DND-41 (cell line): ENCODE measurements at regions not wholly inside any gene's neighbourhood (a gene's known extent, or its start where the extent isn't known, plus 50 kb on each side); places are given as distances from the start of the nearest gene placed in this dataset.
A peak's percentile ranks its signal among the peaks of the same experiment; 100 is the strongest.

ENCODE experiments used
- ATAC-seq: fragments of 200-7000 bp; cut with Tn5 transposase; 3 replicates; pipeline ENCODE4 v1.9.1; 2021; ENCODE audit warnings: low read depth; ENCODE audit not compliant: insufficient read depth
- DNase-seq: peaks from one replicate; pipeline ENCODE4 v3.0.0-alpha.2; 2020
- H2AFZ ChIP-seq: 2 replicates; pipeline ENCODE4 v1.6.0; 2012; ENCODE audit warnings: low read depth, low read length
- H3K27ac ChIP-seq: 2 replicates; pipeline ENCODE4 v1.5.1; 2012; ENCODE audit warnings: low read length, inconsistent platforms
- H3K27me3 ChIP-seq: fragments of 200-600 bp; sonication (generic); 2 replicates; pipeline ENCODE4 v1.6.0; 2012; ENCODE audit warnings: low read length, mild to moderate bottlenecking, inconsistent platforms; ENCODE audit not compliant: insufficient read depth, poor library complexity
- H3K36me3 ChIP-seq: 2 replicates; pipeline ENCODE4 v1.5.1; 2012; ENCODE audit warnings: low read length, inconsistent platforms; ENCODE audit not compliant: insufficient read depth
- H3K4me1 ChIP-seq: 2 replicates; pipeline ENCODE4 v1.5.1; 2012; ENCODE audit warnings: mild to moderate bottlenecking, low read length; ENCODE audit not compliant: insufficient read depth
- H3K4me2 ChIP-seq: 2 replicates; pipeline ENCODE4 v1.6.0; 2012; ENCODE audit warnings: mild to moderate bottlenecking, moderate library complexity, low read length, inconsistent platforms; ENCODE audit not compliant: insufficient read depth
- H3K4me3 ChIP-seq, 2 experiments: fragments of 200-600 bp in 1 of 2; shearing (Covaris generic) in 1 of 2; 2 replicates each; pipeline ENCODE4 v1.5.1; 2012 to 2016; ENCODE audit warnings: inconsistent platforms in 2 of 2, low read length in 2 of 2, mild to moderate bottlenecking in 2 of 2, low read depth in 1 of 2, moderate library complexity in 1 of 2
- H3K79me2 ChIP-seq: 2 replicates; pipeline ENCODE4 v1.6.0; 2012; ENCODE audit warnings: low read length, inconsistent platforms; ENCODE audit not compliant: insufficient read depth
- H3K9ac ChIP-seq: 2 replicates; pipeline ENCODE4 v1.6.0; 2012; ENCODE audit warnings: low read depth, mild to moderate bottlenecking, inconsistent platforms, low read length, moderate library complexity
- H3K9me3 ChIP-seq: 2 replicates; pipeline ENCODE4 v1.5.1; 2012; ENCODE audit warnings: low read length, moderate library complexity, mild to moderate bottlenecking, inconsistent platforms; ENCODE audit not compliant: insufficient read depth, severe bottlenecking
- H4K20me1 ChIP-seq: 2 replicates; pipeline ENCODE4 v1.6.0; 2012; ENCODE audit warnings: low read length; ENCODE audit not compliant: insufficient read depth
- EZH2 ChIP-seq: IDR thresholded peaks from 3 replicates; pipeline ENCODE4 v1.6.1; 2012; ENCODE audit warnings: borderline replicate concordance, low read depth, mild to moderate bottlenecking, moderate library complexity, low read length, inconsistent platforms; ENCODE audit not compliant: severe bottlenecking
- TF ChIP-seq, protein P1 (sequence below): IDR thresholded peaks from 2 replicates; pipeline ENCODE4 v1.5.1; 2012; ENCODE audit warnings: borderline replicate concordance, low read length, moderate library complexity, mild to moderate bottlenecking; ENCODE audit not compliant: poor library complexity, severe bottlenecking; ENCODE audit errors: extremely low read depth

DNA sequence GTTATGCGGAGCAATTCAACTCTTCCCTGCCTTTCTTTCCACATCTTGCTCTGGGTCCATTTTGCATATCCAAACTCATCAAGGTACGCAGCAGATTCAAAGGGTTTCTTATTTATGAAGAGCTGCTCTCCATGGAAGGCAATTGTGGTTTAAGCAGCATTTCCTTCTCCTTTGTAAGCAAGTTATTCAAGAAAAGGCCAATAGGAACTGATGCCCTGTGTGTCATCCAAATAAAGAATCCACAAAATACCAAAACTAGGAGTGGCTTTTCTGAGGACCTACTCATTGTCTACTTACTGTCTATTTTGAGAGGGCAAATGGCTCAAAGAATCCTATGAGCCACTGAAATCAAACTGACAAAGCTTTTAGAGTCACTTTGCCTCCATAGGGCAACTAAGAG, 253.1 kb downstream of the PTEN start:
- Histone ChIP-seq H3K27ac (no peak overlapping the region), H3K27me3 (no peaks in the 10 kb centered on the region), H3K79me2 (no peaks in the 10 kb centered on the region), H3K4me1 (peaks cover 56% of the 10 kb centered on the region), H3K9ac (no peak overlapping the region), H3K4me3 (no peak overlapping the region), H3K9me3 (no peaks in the 10 kb centered on the region), H3K4me2 (no peak overlapping the region), H3K36me3 (no peaks in the 10 kb centered on the region), H4K20me1 (no peaks in the 10 kb centered on the region), H2AFZ (no peak overlapping the region)
- no peak for DNase-seq
- ATAC-seq = no peak
- no peak for TF ChIP-seq EZH2
- TF ChIP-seq, protein P1, sequence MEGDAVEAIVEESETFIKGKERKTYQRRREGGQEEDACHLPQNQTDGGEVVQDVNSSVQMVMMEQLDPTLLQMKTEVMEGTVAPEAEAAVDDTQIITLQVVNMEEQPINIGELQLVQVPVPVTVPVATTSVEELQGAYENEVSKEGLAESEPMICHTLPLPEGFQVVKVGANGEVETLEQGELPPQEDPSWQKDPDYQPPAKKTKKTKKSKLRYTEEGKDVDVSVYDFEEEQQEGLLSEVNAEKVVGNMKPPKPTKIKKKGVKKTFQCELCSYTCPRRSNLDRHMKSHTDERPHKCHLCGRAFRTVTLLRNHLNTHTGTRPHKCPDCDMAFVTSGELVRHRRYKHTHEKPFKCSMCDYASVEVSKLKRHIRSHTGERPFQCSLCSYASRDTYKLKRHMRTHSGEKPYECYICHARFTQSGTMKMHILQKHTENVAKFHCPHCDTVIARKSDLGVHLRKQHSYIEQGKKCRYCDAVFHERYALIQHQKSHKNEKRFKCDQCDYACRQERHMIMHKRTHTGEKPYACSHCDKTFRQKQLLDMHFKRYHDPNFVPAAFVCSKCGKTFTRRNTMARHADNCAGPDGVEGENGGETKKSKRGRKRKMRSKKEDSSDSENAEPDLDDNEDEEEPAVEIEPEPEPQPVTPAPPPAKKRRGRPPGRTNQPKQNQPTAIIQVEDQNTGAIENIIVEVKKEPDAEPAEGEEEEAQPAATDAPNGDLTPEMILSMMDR = no peak

DNA sequence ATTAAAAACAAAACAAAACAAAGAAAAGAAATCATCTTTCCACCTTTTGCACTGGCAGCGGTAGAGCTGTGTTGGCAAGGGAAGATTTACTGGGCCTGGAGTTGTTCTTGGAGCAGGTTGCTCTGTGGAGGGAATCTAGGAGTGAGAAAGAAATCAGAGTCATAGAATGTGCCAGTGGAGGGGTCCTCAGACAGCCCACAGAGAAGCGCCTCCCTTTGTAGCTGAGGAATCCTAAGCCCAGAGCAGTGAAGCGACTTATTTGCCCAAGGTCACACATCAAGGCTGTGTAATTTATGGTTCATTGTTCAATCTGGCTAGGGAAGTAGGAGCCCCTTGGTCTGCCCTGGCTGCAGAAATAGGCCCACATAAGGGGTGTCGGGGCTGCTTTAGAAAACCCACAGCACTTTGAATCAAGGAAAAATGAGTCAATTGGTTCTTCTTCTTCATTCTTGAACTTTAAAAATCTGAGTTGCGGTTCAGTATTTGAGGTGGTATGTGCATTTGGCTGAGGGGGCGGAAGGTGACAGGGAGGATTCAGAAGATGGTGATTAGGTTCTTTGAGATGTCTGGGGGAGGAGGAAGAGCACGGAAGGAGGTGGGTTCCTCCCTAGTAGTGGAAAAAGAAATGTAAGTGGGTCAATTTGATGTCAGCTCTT, 253.7 kb downstream of the PTEN start:
- no peak overlapping the region for H3K4me2 ChIP-seq
- no peak overlapping the region for H2AFZ ChIP-seq

GRCh38 chr10:88117869-88118632, 254.6 kb downstream of the PTEN start:
- TF ChIP-seq, protein P1 = peak; percentile 59
- TF ChIP-seq EZH2 = no peak
- Histone ChIP-seq H3K79me2 (no peaks in the 10 kb centered on the region), H3K9ac (no peak overlapping the region), H3K27ac (no peak overlapping the region), H2AFZ (no peak overlapping the region), H4K20me1 (no peaks in the 10 kb centered on the region), H3K9me3 (no peaks in the 10 kb centered on the region), H3K27me3 (no peaks in the 10 kb centered on the region), H3K4me2 (no peak overlapping the region), H3K4me3 (no peak overlapping the region), H3K4me1 (peaks cover 47% of the 10 kb centered on the region), H3K36me3 (no peaks in the 10 kb centered on the region)
- ATAC-seq (peak; percentile 31; the same call in 1 of the 3 replicates), DNase-seq (no peak)

More for the DNA sequence above, 253.7 kb downstream of the PTEN start:
- Histone ChIP-seq H4K20me1 (no peaks in the 10 kb centered on the region), H3K9me3 (no peaks in the 10 kb centered on the region), H3K79me2 (no peaks in the 10 kb centered on the region), H3K27me3 (no peaks in the 10 kb centered on the region), H3K27ac (no peak overlapping the region; the same call in 1 of the 2 replicates), H3K36me3 (no peaks in the 10 kb centered on the region), H3K9ac (no peak overlapping the region), H3K4me1 (peaks cover 56% of the 10 kb centered on the region), H3K4me3 (no peak overlapping the region)
- TF ChIP-seq EZH2 = no peak
- TF ChIP-seq, protein P1 = no peak
- no peak for DNase-seq
- ATAC-seq = no peak
